PC-3 (cell line): ENCODE measurements at regions not wholly inside any gene's neighbourhood (a gene's known extent, or its start where the extent isn't known, plus 50 kb on each side); places are given as distances from the start of the nearest gene placed in this dataset. TPM values are rescaled to one million over a fixed set of nuclear protein-coding genes. Genes with fewer than 3 reads are reported as not detected.

Source experiments
- ATAC-seq: fragments of 200-7000 bp; cut with Tn5 transposase; 2 replicates; pipeline ENCODE4 v1.9.1; 2020; ENCODE audit warnings: mild to moderate bottlenecking, moderate library complexity
- BruUV-seq: library from RNA; stranded (reverse); fragments of 400-500 nt; replicated peaks from 2 replicates; lab custom pipeline; 2021; lab: Mats Ljungman, UMichigan
- CTCF ChIA-PET: fragments of 300-600 bp; sonication (Branson Sonifier 250); formaldehyde crosslinking; loops from one replicate; lab custom pipeline; 2022; ENCODE audit warnings: antibody characterized with exemption; lab: Charles Lee
- POLR2A ChIA-PET: fragments of 300-600 bp; sonication (Branson Sonifier 250); formaldehyde crosslinking; loops from one replicate; lab custom pipeline; 2022; ENCODE audit warnings: antibody characterized with exemption; ENCODE audit not compliant: unreplicated experiment; lab: Charles Lee
- DNase-seq: peaks from one replicate; pipeline ENCODE4 v3.0.0-alpha.2; 2015
- H2AFZ ChIP-seq: fragments of 300-600 bp; sonication (generic); 2 replicates; pipeline ENCODE4 v1.6.0; 2016; ENCODE audit warnings: antibody characterized with exemption, low read length
- H3F3A ChIP-seq: fragments of 300-600 bp; sonication (generic); one replicate; pipeline ENCODE4 v1.6.0; 2017; ENCODE audit warnings: antibody characterized with exemption, low read length, control low read depth, mild to moderate bottlenecking; ENCODE audit not compliant: unreplicated experiment
- H3K27ac ChIP-seq: fragments of 300-600 bp; sonication (generic); 2 replicates; pipeline ENCODE4 v1.5.1; 2016; ENCODE audit warnings: mild to moderate bottlenecking, low read length
- H3K27me3 ChIP-seq: fragments of 300-600 bp; sonication (generic); 2 replicates; pipeline ENCODE4 v1.6.1; 2016; ENCODE audit warnings: low read length, mixed read lengths
- H3K36me3 ChIP-seq: fragments of 300-600 bp; sonication (generic); 2 replicates; pipeline ENCODE4 v1.6.1; 2016; ENCODE audit warnings: low read depth, mixed run types, low read length, mixed read lengths
- H3K4me1 ChIP-seq: fragments of 300-600 bp; sonication (generic); 2 replicates; pipeline ENCODE4 v1.5.1; 2016; ENCODE audit warnings: low read length; ENCODE audit not compliant: insufficient read depth
- H3K4me2 ChIP-seq: fragments of 300-600 bp; sonication (generic); 2 replicates; pipeline ENCODE4 v1.6.0; 2016; ENCODE audit warnings: low read length
- H3K4me3 ChIP-seq: fragments of 300-600 bp; sonication (generic); 2 replicates; pipeline ENCODE4 v1.5.1; 2016; ENCODE audit warnings: mild to moderate bottlenecking, low read length, mixed read lengths
- H3K79me2 ChIP-seq: fragments of 300-600 bp; sonication (generic); 2 replicates; pipeline ENCODE4 v1.6.1; 2017; ENCODE audit warnings: low read length, mixed read lengths
- H3K9ac ChIP-seq: fragments of 300-600 bp; sonication (generic); 2 replicates; pipeline ENCODE4 v1.6.0; 2016; ENCODE audit warnings: mild to moderate bottlenecking, low read length
- H3K9me2 ChIP-seq: fragments of 300-600 bp; sonication (generic); replicated peaks from 2 replicates; pipeline ENCODE4 v1.6.1; 2016; ENCODE audit warnings: mixed run types, low read length, mixed read lengths
- H3K9me3 ChIP-seq: fragments of 300-600 bp; sonication (generic); 2 replicates; pipeline ENCODE4 v1.6.1; 2016; ENCODE audit warnings: low read length, mixed read lengths
- H4K20me1 ChIP-seq: fragments of 300-600 bp; sonication (generic); 2 replicates; pipeline ENCODE4 v1.6.1; 2016; ENCODE audit warnings: low read length, mixed read lengths
- CTCF ChIP-seq: fragments of 300-600 bp; sonication (generic); conservative IDR thresholded peaks from 2 replicates; pipeline ENCODE4 v1.5.1; 2017; ENCODE audit warnings: antibody characterized with exemption, low read depth, mild to moderate bottlenecking, low read length
- EZH2 ChIP-seq: fragments of 300-600 bp; sonication (generic); IDR thresholded peaks from one replicate; pipeline ENCODE4 v1.6.1; 2017; ENCODE audit warnings: antibody characterized with exemption, mild to moderate bottlenecking, low read length; ENCODE audit not compliant: unreplicated experiment
- EZH2phosphoT487 ChIP-seq: fragments of 300-600 bp; sonication (generic); IDR thresholded peaks from 2 replicates; pipeline ENCODE4 v1.6.1; 2018; ENCODE audit warnings: mild to moderate bottlenecking, antibody characterized with exemption, low read length, borderline replicate concordance
- intact Hi-C: fragments of 100-400 bp; cut with micrococcal nuclease; formaldehyde crosslinking; loops from 2 replicates; pipeline ENCODE4 v1.9.0; 2023
- microRNA-seq: library from miRNA; unstranded; fragments of <30 nt; microRNA quantifications from one replicate; pipeline ENCODE4 v1.1.0, GENCODE V29; 2020; ENCODE audit not compliant: unreplicated experiment

GRCh38 chr11:19294444-19294843 is 53.7 kb upstream of the E2F8 start:
- no peaks in the 10 kb centered on the region for H3K79me2 ChIP-seq
- no peak overlapping the region for H3K9ac ChIP-seq
- intact Hi-C loops = no loop called here
- H3K9me2 ChIP-seq = no peaks in the 10 kb centered on the region
- ChIA-PET CTCF (no interaction called here), POLR2A (no interaction called here)
- ATAC-seq (no peak), DNase-seq (no peak)
- TF ChIP-seq EZH2phosphoT487 (no peak), EZH2 (no peak), CTCF (no peak)
- H3K4me2 ChIP-seq = no peak overlapping the region
- no peaks in the 10 kb centered on the region for H3K4me1 ChIP-seq
- H2AFZ ChIP-seq = no peak overlapping the region
- H3K9me3 ChIP-seq = no peaks in the 10 kb centered on the region
- BruUV-seq = no TSS peak
- no peaks in the 10 kb centered on the region for H4K20me1 ChIP-seq
- H3K27me3 ChIP-seq = no peaks in the 10 kb centered on the region
- no peak overlapping the region for H3K27ac ChIP-seq
- no peak overlapping the region for H3K4me3 ChIP-seq
- no peaks in the 10 kb centered on the region for H3K36me3 ChIP-seq
- no peaks in the 10 kb centered on the region for H3F3A ChIP-seq

- H3K27ac ChIP-seq = no peak overlapping the region
- no TSS peak for BruUV-seq
- intact Hi-C loops = no loop called here
- no peaks in the 10 kb centered on the region for H3K9me3 ChIP-seq
- H3K27me3 ChIP-seq = no peaks in the 10 kb centered on the region
- H4K20me1 ChIP-seq = no peaks in the 10 kb centered on the region
- no peaks in the 10 kb centered on the region for H3K36me3 ChIP-seq
- TF ChIP-seq EZH2phosphoT487 (no peak), CTCF (no peak), EZH2 (no peak)
- H3F3A ChIP-seq = no peaks in the 10 kb centered on the region
- no peak overlapping the region for H2AFZ ChIP-seq
- DNase-seq = no peak
- ChIA-PET POLR2A (no interaction called here), CTCF (no interaction called here)
- no peak overlapping the region for H3K4me2 ChIP-seq
- ATAC-seq = no peak
- no peak overlapping the region for H3K9ac ChIP-seq
- no peak overlapping the region for H3K4me3 ChIP-seq
- H3K79me2 ChIP-seq = no peaks in the 10 kb centered on the region
- H3K9me2 ChIP-seq = no peaks in the 10 kb centered on the region
- no peaks in the 10 kb centered on the region for H3K4me1 ChIP-seq
Measured at GRCh38 chr11:19291064-19291463, 50.3 kb upstream of the E2F8 start.

Small RNA genes lying in the stretch of these regions (microRNA-seq; reads per million reads assigned to microRNA genes)
- not detected for gene MIR4486
